OCI-LY1 (cell line): ENCODE measurements at regions not wholly inside any gene's neighbourhood (a gene's known extent, or its start where the extent isn't known, plus 50 kb on each side); places are given as distances from the start of the nearest gene placed in this dataset.

Experiments
- H2AFZ ChIP-seq: fragments of 200-600 bp; sonication (generic), shearing (Covaris generic); 2 replicates; pipeline ENCODE4 v1.6.0; 2014; ENCODE audit warnings: antibody characterized with exemption, mild to moderate bottlenecking, low read length
- H3F3A ChIP-seq: fragments of 200-600 bp; sonication (generic), shearing (Covaris generic); 2 replicates; pipeline ENCODE4 v1.6.0; 2014; ENCODE audit warnings: mild to moderate bottlenecking, antibody characterized with exemption, low read length, moderate library complexity; ENCODE audit not compliant: insufficient read depth
- H3K27ac ChIP-seq: fragments of 200-600 bp; sonication (generic); 2 replicates; pipeline ENCODE4 v1.5.1; 2014; ENCODE audit warnings: low read length, mixed run types, mild to moderate bottlenecking, low read depth; ENCODE audit not compliant: poor library complexity, severe bottlenecking
- H3K27me3 ChIP-seq: fragments of 200-600 bp; sonication (generic); 2 replicates; pipeline ENCODE4 v1.6.0; 2014; ENCODE audit warnings: antibody characterized with exemption, mild to moderate bottlenecking, low read length, moderate library complexity; ENCODE audit not compliant: insufficient read depth
- H3K36me3 ChIP-seq: fragments of 200-600 bp; sonication (generic); 2 replicates; pipeline ENCODE4 v1.6.1; 2014; ENCODE audit warnings: mild to moderate bottlenecking, antibody characterized with exemption, low read length, moderate library complexity, mixed read lengths; ENCODE audit not compliant: insufficient read depth
- H3K4me1 ChIP-seq: fragments of 200-600 bp; sonication (generic); 2 replicates; pipeline ENCODE4 v1.5.1; 2014; ENCODE audit warnings: mild to moderate bottlenecking, low read length, moderate library complexity; ENCODE audit not compliant: insufficient read depth, severe bottlenecking
- H3K4me2 ChIP-seq: fragments of 200-600 bp; sonication (generic), shearing (Covaris generic); 2 replicates; pipeline ENCODE4 v1.6.1; 2014; ENCODE audit warnings: low read length
- H3K4me3 ChIP-seq: fragments of 200-600 bp; sonication (generic); 2 replicates; pipeline ENCODE4 v1.5.1; 2014; ENCODE audit warnings: low read length, low read depth, mild to moderate bottlenecking, mixed read lengths; ENCODE audit not compliant: poor library complexity, severe bottlenecking
- H3K79me2 ChIP-seq: fragments of 200-600 bp; shearing (Covaris generic); 2 replicates; pipeline ENCODE4 v1.6.1; 2016; ENCODE audit warnings: mixed run types, low read length, mixed read lengths; ENCODE audit not compliant: insufficient read depth
- H3K9ac ChIP-seq: fragments of 200-600 bp; sonication (generic), shearing (Covaris generic); 2 replicates; pipeline ENCODE4 v1.6.1; 2014; ENCODE audit warnings: mild to moderate bottlenecking, low read length, mixed read lengths
- H3K9me2 ChIP-seq: fragments of 200-600 bp; sonication (generic), shearing (Covaris generic); 2 replicates; pipeline ENCODE4 v1.6.1; 2014; ENCODE audit warnings: low read depth, mild to moderate bottlenecking, low read length, mixed read lengths
- H3K9me3 ChIP-seq: fragments of 200-600 bp; shearing (Covaris generic); 2 replicates; pipeline ENCODE4 v1.6.1; 2014; ENCODE audit warnings: low read length, mixed read lengths
- H4K20me1 ChIP-seq: fragments of 200-600 bp; sonication (generic), shearing (Covaris generic); 2 replicates; pipeline ENCODE4 v1.6.0; 2016; ENCODE audit warnings: mild to moderate bottlenecking, low read length; ENCODE audit not compliant: insufficient read depth
- EZH2 ChIP-seq: fragments of 200-600 bp; sonication (generic), shearing (Covaris generic); IDR thresholded peaks from 2 replicates; pipeline ENCODE4 v1.8.0; 2017; ENCODE audit warnings: borderline replicate concordance, mixed run types, mild to moderate bottlenecking, antibody characterized with exemption, low read length, moderate library complexity, mixed read lengths
- TF ChIP-seq, protein P1 (sequence below): fragments of 200-600 bp; sonication (generic), shearing (Covaris generic); IDR thresholded peaks from 2 replicates; pipeline ENCODE4 v1.5.1; 2017; ENCODE audit warnings: mild to moderate bottlenecking, antibody characterized with exemption, low read length, moderate library complexity, mixed read lengths

DNA sequence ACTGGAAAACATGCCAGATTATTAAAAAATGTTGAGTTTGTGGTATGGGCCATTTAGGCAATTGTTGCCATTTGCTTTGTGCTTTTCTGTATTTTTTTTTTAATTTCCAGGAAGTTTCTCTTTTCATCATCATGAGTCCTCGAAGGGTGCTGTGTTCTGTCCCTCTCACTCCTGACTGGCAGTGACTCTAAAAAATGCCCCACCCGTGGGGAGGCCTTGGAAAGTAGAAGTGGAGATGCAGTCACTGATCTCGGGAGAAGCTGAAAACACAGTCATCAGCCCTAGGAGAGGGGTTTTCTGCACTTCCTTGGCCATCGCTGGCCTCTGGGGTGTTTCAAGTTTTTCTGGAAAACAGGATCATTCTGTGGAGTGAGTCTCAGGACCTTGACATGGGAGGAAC is 98.5 kb upstream of the GRK3 start:
- no peaks in the 10 kb centered on the region for H3K27me3 ChIP-seq
- H3K9me3 ChIP-seq = no peaks in the 10 kb centered on the region
- H3K36me3 ChIP-seq = peaks cover 8% of the 10 kb centered on the region; the same call in 1 of the 2 replicates
- no peak for TF ChIP-seq EZH2
- TF ChIP-seq, protein P1, sequence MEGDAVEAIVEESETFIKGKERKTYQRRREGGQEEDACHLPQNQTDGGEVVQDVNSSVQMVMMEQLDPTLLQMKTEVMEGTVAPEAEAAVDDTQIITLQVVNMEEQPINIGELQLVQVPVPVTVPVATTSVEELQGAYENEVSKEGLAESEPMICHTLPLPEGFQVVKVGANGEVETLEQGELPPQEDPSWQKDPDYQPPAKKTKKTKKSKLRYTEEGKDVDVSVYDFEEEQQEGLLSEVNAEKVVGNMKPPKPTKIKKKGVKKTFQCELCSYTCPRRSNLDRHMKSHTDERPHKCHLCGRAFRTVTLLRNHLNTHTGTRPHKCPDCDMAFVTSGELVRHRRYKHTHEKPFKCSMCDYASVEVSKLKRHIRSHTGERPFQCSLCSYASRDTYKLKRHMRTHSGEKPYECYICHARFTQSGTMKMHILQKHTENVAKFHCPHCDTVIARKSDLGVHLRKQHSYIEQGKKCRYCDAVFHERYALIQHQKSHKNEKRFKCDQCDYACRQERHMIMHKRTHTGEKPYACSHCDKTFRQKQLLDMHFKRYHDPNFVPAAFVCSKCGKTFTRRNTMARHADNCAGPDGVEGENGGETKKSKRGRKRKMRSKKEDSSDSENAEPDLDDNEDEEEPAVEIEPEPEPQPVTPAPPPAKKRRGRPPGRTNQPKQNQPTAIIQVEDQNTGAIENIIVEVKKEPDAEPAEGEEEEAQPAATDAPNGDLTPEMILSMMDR = no peak
- H3K9ac ChIP-seq = no peak overlapping the region
- H3K4me3 ChIP-seq = no peak overlapping the region
- H4K20me1 ChIP-seq = no peaks in the 10 kb centered on the region
- no peaks in the 10 kb centered on the region for H3K4me1 ChIP-seq
- no peak overlapping the region for H3K27ac ChIP-seq
- no peaks in the 10 kb centered on the region for H3K79me2 ChIP-seq
- no peaks in the 10 kb centered on the region for H3F3A ChIP-seq
- H3K9me2 ChIP-seq = no peaks in the 10 kb centered on the region
- no peak overlapping the region for H2AFZ ChIP-seq
- H3K4me2 ChIP-seq = no peak overlapping the region

DNA sequence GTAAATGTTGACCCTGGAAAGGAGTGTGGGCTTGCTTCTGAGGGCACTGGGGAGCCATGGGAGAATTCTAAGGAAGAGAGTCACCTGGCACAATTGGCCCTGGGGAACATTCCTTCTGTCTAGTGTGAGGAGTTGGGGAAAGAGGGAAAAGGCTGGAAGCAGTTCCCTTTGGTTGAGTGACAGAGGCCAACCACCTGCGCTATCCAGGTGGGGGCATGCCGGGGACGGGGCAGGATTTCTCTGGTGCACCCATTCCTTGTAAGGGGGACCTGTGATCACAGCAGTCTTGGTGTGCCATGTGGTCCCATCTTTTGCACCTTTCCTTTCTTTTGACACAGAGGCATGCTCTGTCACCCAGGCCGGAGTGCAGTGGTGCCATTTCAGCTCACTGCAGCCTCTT is 92.1 kb upstream of the GRK3 start:
- Histone ChIP-seq H2AFZ (no peak overlapping the region), H3K4me1 (peaks cover 4% of the 10 kb centered on the region), H3K9ac (no peak overlapping the region), H3K27me3 (no peaks in the 10 kb centered on the region), H3K9me3 (no peaks in the 10 kb centered on the region), H3K4me3 (no peak overlapping the region), H3K4me2 (no peak overlapping the region), H4K20me1 (no peaks in the 10 kb centered on the region), H3K79me2 (no peaks in the 10 kb centered on the region), H3K36me3 (no peaks in the 10 kb centered on the region; the same call in 1 of the 2 replicates), H3F3A (no peaks in the 10 kb centered on the region), H3K9me2 (no peaks in the 10 kb centered on the region), H3K27ac (no peak overlapping the region)
- TF ChIP-seq, protein P1 = no peak
- TF ChIP-seq EZH2 = no peak

DNA sequence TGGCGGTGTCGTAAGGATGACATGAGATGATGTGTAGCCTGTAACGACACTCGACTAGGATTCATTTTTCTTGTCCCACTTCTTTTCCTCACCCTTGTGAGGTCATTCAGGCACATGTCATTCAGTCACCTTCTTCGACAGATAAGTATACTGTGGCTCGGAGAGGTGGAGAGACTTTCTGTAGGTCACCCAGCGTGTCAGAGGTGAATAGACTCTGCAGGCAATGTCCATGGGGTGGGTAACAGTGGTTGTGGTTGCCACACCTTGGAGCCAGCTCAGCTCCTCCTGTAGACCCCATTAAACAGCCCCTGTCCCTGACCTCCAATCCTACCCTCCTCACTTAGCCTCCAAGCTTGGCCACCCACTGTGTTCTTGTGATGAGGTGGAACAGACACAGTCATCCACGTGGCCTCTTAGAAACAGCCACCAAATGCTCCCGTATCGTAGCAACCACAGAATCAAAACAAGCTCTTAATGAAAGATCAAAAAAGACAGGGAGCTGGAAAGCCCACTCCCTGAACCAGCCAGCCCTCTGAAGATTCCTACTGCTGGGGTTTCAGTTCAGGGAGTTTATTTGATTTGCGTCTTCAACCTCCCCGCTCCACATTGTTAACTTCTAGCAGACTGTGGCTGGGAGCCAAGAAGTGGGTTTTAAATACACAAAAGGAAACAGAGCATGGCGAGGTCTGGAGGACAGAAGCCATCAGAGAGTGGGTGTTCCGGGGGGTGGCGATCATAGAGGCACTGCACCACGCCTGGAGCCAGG is 89.0 kb upstream of the GRK3 start:
- no peak overlapping the region for H3K27ac ChIP-seq
- H3K27me3 ChIP-seq = no peaks in the 10 kb centered on the region

More for the DNA sequence above, 89.0 kb upstream of the GRK3 start:
- Histone ChIP-seq H3K9me3 (no peaks in the 10 kb centered on the region), H3K4me2 (no peak overlapping the region), H3K9ac (no peak overlapping the region), H3F3A (no peaks in the 10 kb centered on the region), H3K79me2 (no peaks in the 10 kb centered on the region), H3K36me3 (no peaks in the 10 kb centered on the region; the same call in 1 of the 2 replicates), H3K4me3 (no peak overlapping the region), H4K20me1 (no peaks in the 10 kb centered on the region), H3K4me1 (peaks cover 4% of the 10 kb centered on the region), H3K9me2 (no peaks in the 10 kb centered on the region), H2AFZ (no peak overlapping the region)
- TF ChIP-seq, protein P1 = no peak
- no peak for TF ChIP-seq EZH2
